HAP-1 (cell line): ENCODE measurements at regions not wholly inside any gene's neighbourhood (a gene's known extent, or its start where the extent isn't known, plus 50 kb on each side); places are given as distances from the start of the nearest gene placed in this dataset.

Experiments
- DNase-seq, 2 experiments: peaks; one replicate each; pipeline ENCODE4 v3.0.0-alpha.2; 2016 to 2020; ENCODE audit warnings: low spot score in 2 of 2
- H3K27me3 ChIP-seq: fragments of 250-450 bp; sonication (Bioruptor Pico); 2 replicates; pipeline ENCODE4 v1.5.1; 2020; ENCODE audit warnings: low read depth, mild to moderate bottlenecking, moderate library complexity
- H3K36me3 ChIP-seq: fragments of 250-450 bp; sonication (Bioruptor Pico); replicated peaks from 2 replicates; pipeline ENCODE4 v1.5.1; 2020; ENCODE audit warnings: mild to moderate bottlenecking
- H3K4me1 ChIP-seq: fragments of 250-450 bp; sonication (Bioruptor Pico); 2 replicates; pipeline ENCODE4 v1.5.1; 2020; ENCODE audit warnings: mild to moderate bottlenecking
- H3K4me3 ChIP-seq: fragments of 250-450 bp; sonication (Bioruptor Pico); 2 replicates; pipeline ENCODE4 v1.5.1; 2020; ENCODE audit warnings: mild to moderate bottlenecking, moderate library complexity
- H3K9me3 ChIP-seq: fragments of 250-450 bp; sonication (Bioruptor Pico); 2 replicates; pipeline ENCODE4 v1.5.1; 2020; ENCODE audit warnings: mild to moderate bottlenecking, moderate library complexity
- in situ Hi-C: fragments of 300-500 bp; cut with MboI; formaldehyde crosslinking; loops from 3 replicates; pipeline ENCODE4 v1.14.3; 2020; ENCODE audit warnings: low sequenced_read_pairs, inconsistent platforms, mixed read lengths

DNA sequence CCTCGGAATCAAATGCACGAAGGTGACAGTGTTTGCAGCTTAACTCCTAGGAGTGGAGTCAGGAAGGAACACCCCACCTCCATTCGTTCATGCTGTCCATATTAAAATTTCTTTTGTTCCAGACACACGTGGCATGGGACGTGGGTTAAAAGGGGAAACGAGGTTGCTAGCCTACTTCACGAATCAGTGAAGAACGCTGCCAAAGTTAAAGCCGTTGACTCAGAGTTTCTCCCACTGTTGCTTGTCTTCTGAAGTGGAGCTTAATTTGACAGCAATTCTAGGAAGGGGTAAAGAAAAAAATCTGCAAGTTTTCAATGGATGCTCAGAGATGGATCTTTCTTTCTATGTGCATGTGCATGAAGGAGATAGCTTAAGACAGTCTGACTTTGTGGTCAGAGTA is 499.1 kb downstream of the CD83 start:
- H3K9me3 ChIP-seq, result no peaks in the 10 kb centered on the region; the same call in 1 of the 2 replicates
- no peak overlapping the region for H3K4me3 ChIP-seq
- in situ Hi-C loops, result no loop called here
- no peaks in the 10 kb centered on the region for H3K27me3 ChIP-seq
- no peaks in the 10 kb centered on the region for H3K36me3 ChIP-seq
- H3K4me1 ChIP-seq, result no peaks in the 10 kb centered on the region
- no peak for DNase-seq

DNA sequence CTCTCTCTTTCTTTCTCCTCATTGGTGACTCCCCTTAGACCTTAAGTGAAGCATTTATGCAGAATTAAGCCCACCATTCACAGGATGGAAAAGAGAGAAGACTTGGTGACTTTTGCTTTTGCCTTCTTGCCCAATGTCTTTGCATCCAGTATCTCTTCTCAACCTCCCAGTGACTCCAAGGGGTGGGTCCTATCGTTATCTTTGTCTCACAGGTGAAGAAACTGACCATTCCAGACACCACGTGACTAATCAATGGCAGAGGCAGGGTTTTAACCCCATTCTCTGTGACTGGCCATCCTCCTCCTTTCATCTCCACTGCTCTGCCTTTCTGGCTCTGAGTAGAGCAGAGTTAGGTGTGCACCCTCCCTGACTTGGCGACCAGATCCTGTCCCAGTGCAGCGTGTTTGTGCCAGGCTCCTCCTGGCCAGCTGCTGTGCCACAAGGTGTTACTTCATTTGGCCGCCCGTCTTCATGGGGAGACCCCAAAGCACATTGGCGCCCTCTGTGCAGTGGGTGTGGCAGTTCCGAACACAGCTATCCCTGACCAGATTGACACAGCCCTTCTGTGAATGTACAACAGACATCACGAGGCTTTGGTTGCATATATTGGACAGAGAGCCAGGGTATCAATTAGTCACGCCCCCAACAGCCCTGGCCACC is 501.3 kb downstream of the CD83 start:
- Histone ChIP-seq H3K36me3 (no peaks in the 10 kb centered on the region), H3K27me3 (no peaks in the 10 kb centered on the region), H3K9me3 (no peaks in the 10 kb centered on the region; the same call in 1 of the 2 replicates), H3K4me3 (no peak overlapping the region), H3K4me1 (no peaks in the 10 kb centered on the region)
- in situ Hi-C loops, result no loop called here
- no peak for DNase-seq

DNA sequence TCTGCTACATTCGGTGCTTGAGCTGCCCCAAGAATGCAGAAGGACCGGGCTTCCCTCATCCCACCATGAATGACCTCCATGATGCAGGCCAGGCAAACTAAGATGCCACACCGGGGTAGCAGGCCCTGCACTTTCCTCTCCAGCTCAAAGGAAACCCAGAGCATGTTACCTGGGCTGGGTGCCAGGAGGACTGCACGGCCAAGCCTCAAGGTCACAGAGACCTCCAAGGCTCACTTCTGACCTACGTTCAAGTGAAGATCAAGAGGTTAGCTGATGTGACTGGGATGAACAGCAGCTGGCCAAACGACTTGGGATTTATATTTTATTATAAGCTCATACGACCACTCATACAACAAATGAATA is 501.8 kb downstream of the CD83 start:
- no peak for DNase-seq

DNA sequence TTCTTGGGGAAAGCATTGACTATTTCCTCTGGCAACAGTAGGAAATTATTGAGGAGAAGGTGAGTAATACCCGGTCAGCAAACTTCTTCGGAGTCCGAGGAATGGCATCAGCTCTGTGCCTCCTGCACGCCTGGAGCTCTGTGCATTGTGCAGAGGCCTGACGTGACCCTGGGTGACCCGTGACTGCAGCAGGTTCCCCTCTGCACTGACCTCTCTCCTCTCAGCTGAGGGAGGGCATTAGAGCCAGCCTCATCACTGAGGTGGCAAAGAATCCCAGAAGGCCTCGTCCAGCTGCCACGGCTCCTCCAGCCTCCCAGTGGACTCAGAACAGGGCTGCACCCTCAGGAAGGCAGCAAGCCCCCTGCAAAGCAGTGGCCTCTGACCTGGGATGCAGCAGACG is 502.9 kb downstream of the CD83 start:
- H3K4me1 ChIP-seq, result no peaks in the 10 kb centered on the region
- in situ Hi-C loops, result no loop called here
- H3K36me3 ChIP-seq, result no peaks in the 10 kb centered on the region
- no peak for DNase-seq
- no peak overlapping the region for H3K4me3 ChIP-seq
- H3K9me3 ChIP-seq, result no peaks in the 10 kb centered on the region; the same call in 1 of the 2 replicates
- no peaks in the 10 kb centered on the region for H3K27me3 ChIP-seq

More for the DNA sequence above, 501.8 kb downstream of the CD83 start:
- Histone ChIP-seq H3K9me3 (no peaks in the 10 kb centered on the region; the same call in 1 of the 2 replicates), H3K4me1 (no peaks in the 10 kb centered on the region), H3K27me3 (no peaks in the 10 kb centered on the region), H3K4me3 (no peak overlapping the region), H3K36me3 (no peaks in the 10 kb centered on the region)
- in situ Hi-C loops, result no loop called here

DNA sequence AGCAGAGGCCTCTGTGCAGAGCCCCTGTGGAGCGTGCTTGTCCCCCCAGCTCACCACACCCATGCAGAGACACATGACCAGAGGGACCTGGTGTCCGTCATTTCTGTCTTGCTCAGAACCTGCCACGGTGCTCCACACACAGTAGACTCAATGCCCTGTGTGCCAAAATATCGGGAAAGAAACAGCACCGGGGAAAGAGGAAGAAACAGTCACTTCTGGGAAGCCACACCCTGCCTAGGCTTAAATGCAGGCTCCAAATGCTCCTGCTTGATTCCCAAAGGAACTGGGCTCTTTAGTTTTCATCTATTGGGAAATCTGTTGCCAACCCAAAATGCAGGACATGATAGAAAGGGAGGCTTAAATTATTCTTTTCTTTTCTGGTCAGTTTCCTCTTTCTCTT is 503.9 kb downstream of the CD83 start:
- no peaks in the 10 kb centered on the region for H3K4me1 ChIP-seq
- H3K27me3 ChIP-seq, result no peaks in the 10 kb centered on the region
- no peak for DNase-seq
- in situ Hi-C loops, result no loop called here
- no peak overlapping the region for H3K4me3 ChIP-seq
- no peaks in the 10 kb centered on the region for H3K9me3 ChIP-seq
- no peaks in the 10 kb centered on the region for H3K36me3 ChIP-seq

DNA sequence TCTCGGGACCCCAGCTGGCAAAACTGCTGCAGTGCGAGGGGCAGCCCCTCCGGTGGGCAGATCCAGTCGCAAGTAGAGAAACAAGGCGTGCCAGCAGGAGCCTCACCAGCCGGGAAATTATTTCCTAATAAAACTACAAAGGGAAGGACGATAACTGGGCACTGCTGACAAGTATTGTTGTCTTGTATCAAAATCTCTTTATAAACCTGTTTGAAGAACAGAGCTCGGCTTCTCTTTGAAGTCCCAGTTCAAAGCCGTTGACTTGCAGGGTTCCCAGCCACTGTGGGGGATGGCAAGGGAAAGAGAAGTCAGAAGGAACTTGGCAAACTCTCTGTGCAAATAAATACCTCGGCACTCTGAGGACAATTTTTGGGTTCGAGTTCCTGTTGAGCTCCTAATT is 504.5 kb downstream of the CD83 start:
- Histone ChIP-seq H3K27me3 (no peaks in the 10 kb centered on the region), H3K9me3 (no peaks in the 10 kb centered on the region), H3K4me1 (no peaks in the 10 kb centered on the region), H3K4me3 (no peak overlapping the region), H3K36me3 (no peaks in the 10 kb centered on the region)
- in situ Hi-C loops, result no loop called here
- no peak for DNase-seq

DNA sequence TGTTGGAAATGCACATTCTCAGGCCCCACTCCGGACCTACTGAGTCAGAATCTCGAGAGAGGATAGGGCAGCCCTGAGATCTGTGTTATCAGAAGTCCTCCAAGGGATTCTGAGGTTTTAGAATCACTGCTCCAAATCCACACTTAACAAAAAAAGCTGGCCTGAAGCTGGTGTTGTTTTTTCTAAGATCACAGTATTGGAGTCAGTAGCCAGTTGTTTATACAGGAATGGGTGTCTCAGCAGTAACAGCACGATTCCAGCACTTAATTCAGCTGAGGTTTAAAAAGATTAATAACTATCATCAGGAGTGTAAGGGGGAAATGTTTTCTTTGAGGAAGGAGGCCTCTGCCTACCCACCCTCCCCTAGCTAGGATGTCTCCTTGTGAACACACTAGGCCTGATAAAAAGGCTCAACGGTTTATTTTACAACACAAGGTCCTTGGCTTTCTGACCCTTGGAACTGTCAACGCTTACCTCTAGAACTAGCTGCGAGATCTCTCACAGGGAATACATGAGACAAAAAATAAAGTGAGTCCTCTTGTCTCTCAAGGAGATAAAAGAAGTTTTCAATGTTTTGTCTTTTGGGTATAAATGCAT is 505.4 kb downstream of the CD83 start:
- Histone ChIP-seq H3K36me3 (no peaks in the 10 kb centered on the region), H3K4me3 (no peak overlapping the region), H3K9me3 (no peaks in the 10 kb centered on the region), H3K4me1 (no peaks in the 10 kb centered on the region), H3K27me3 (no peaks in the 10 kb centered on the region)
- no peak for DNase-seq
- in situ Hi-C loops, result no loop called here

DNA sequence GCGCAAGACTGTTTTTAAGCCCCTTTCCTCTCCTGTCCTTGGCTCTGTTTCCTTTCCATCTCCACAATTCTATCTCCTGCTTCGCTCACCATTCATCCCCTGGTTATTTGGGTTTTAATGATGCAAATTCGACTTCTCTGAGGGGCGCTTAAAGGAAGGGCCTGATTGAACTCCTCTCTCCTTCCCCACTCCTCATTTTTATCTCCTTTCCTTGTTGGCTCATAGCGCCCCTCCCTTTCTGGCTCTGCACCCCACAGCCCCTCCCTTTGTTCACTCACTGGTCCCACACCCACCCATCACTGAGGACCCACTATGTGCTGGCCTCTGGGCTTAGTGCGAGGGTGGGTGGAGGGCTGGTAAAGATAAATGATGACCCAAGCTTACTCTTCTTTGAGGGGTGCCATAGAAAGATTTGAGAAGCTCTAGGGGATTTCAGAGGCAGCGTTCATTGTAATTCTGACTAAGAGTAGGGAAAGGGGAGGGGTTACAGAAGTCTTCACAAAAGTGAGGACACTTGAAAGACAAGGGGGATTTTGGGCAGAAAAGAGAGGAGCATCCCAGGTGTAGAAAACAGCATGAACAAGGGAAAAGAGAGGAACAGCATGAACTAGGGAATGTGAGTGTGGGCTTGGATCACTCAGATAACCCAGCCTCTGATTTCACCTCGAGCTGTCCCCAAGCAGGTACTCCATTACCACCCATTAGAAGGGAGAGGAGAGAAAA is 507.8 kb downstream of the CD83 start:
- Histone ChIP-seq H3K36me3 (no peaks in the 10 kb centered on the region), H3K27me3 (no peaks in the 10 kb centered on the region), H3K4me3 (no peak overlapping the region), H3K4me1 (no peaks in the 10 kb centered on the region), H3K9me3 (no peaks in the 10 kb centered on the region)
- DNase-seq, result no peak
- in situ Hi-C loops, result no loop called here

DNA sequence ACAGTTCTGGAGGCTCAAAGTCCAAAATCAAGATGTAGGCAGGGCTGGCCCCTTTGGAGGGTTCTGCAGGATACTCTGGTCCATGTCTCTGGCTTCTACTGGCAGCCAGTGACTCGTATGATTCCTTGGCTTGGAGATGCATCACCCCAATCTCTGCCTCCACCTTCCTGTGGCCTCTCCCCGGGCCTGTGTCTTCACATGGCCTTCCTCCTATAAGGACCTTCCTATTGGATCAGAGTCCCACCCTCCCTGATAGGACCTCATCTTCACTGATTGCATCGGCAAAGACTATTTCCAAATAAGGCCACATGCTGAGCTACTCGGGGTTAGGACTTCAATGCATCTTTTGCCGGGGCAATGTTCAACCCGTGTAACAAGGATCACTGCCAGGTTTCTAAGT is 509.0 kb downstream of the CD83 start:
- Histone ChIP-seq H3K4me1 (no peaks in the 10 kb centered on the region), H3K36me3 (no peaks in the 10 kb centered on the region), H3K9me3 (no peaks in the 10 kb centered on the region), H3K27me3 (no peaks in the 10 kb centered on the region), H3K4me3 (no peak overlapping the region)
- no peak for DNase-seq
- in situ Hi-C loops, result no loop called here

DNA sequence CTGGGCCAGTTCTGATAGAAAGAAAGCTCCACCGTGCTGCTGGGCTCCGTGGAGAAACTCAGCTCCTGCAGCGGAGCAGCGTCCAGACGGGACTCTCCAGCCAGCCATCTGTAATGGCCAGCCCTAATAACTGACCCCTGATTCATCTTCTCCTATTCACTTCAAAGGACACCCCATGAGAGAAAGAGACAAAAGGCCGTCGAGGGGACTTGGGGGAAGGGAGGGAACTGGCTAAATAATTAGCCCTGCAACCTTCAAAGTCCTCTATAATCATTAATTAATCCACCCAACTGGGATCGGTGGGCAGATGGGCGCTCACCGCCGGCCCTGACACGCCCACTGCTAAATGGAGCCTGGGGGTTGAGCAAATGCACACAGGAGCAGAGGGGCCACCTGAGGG is 512.4 kb downstream of the CD83 start:
- in situ Hi-C loops, result no loop called here
- Histone ChIP-seq H3K9me3 (no peaks in the 10 kb centered on the region), H3K27me3 (no peaks in the 10 kb centered on the region), H3K4me1 (no peaks in the 10 kb centered on the region), H3K36me3 (no peaks in the 10 kb centered on the region), H3K4me3 (no peak overlapping the region)
- DNase-seq, result no peak

DNA sequence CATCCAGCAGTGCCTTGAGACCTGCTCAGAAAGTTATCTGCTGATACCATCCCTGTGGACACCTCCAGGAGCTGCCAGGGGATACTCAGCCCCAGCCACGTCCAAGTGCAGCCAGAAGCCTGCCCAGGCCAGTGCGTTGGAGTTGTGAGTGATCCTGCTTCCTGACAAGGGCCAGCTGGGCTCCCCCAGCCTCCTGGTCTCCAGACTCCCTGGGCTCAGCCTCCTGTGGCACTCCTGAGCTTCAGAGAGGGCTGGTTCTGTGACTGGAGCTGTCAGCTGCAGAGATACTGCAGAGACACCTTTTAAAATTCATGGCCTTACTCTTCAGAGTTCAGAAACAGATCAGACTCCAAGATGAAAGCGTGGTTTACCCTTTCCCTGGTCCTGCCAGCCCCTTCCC is 515.9 kb downstream of the CD83 start:
- Histone ChIP-seq H3K9me3 (no peaks in the 10 kb centered on the region), H3K4me1 (peaks cover 1% of the 10 kb centered on the region), H3K36me3 (no peaks in the 10 kb centered on the region), H3K4me3 (no peak overlapping the region), H3K27me3 (no peaks in the 10 kb centered on the region)
- no peak for DNase-seq
- in situ Hi-C loops, result no loop called here

DNA sequence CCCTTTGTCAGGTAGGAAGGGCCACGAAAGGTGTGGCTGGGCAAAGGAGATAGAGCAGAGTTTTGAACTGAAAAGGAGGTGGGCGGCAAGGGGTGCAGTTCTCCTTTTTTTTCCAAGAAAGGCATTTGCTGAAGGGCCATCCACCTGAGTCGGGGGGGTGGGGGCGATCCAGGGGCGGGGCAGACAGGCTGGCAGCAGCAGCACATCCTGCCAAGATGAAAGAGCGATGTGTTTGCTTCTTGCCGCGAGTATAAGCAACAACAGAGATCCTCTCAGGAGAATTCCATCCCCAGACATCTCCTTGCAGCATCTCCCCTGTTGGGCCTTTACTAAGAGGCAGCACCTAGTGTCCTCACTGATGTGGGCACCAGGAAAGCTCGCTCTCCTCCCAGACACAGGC is 516.5 kb downstream of the CD83 start:
- Histone ChIP-seq H3K36me3 (no peaks in the 10 kb centered on the region), H3K4me3 (no peak overlapping the region), H3K27me3 (no peaks in the 10 kb centered on the region), H3K9me3 (no peaks in the 10 kb centered on the region), H3K4me1 (peaks cover 7% of the 10 kb centered on the region)
- in situ Hi-C loops, result no loop called here
- no peak for DNase-seq

DNA sequence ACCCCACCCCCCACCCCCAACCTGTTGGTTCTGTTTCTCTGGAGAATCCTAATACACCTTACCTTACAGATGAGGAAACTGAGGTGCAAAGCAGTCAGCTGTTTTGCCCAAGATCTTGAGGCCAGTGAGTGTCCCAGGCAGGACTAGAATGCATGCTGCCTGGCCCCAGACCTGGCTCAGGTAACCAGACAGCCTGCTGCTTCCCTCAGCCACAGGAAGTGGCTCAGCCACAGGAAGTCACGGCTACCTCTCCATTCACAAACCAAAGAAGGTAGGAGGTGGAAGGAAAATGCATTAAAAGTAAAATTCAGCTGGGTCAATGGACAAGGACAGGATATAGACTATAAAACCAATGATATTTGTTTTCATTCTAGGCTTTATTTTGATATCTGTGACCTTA is 517.6 kb downstream of the CD83 start:
- no peak for DNase-seq
- Histone ChIP-seq H3K9me3 (no peaks in the 10 kb centered on the region), H3K4me3 (no peak overlapping the region), H3K36me3 (no peaks in the 10 kb centered on the region), H3K4me1 (peaks cover 18% of the 10 kb centered on the region), H3K27me3 (no peaks in the 10 kb centered on the region)
- in situ Hi-C loops, result no loop called here

DNA sequence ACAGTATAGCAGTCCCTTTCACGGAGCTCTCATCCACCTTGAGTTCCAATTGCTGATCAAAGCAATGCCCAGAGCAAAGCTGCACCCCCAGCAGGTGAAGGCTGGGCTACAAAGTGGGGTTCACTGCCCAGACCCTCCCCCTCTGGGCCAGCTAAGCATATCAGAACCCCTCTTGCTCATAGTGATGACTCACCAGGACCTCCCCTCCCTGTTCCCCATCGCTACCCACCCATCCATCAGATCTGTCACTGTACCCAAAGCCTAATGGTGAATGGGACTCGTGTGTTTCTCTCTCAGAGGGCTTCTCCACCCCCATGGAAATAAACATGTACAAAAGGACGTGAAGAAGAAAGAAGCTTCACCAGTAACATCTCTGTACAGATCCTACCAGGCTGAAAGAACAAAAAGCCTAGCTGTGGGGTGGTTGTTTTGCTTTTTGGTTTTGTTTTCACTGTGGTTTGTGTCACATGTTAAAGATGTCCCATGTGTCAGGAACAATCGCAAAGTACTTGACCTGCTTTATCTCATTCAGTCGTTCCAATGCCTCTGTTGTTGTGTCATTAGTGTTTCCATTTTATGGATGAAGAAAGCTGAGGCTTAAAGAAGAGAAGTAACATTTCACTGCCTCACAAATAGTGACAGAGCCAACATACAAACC is 518.5 kb downstream of the CD83 start:
- Histone ChIP-seq H3K4me3 (no peak overlapping the region), H3K4me1 (peaks cover 22% of the 10 kb centered on the region)
- in situ Hi-C loops, result no loop called here

More for the DNA sequence above, 518.5 kb downstream of the CD83 start:
- H3K36me3 ChIP-seq, result no peaks in the 10 kb centered on the region
- no peak for DNase-seq
- H3K27me3 ChIP-seq, result no peaks in the 10 kb centered on the region
- no peaks in the 10 kb centered on the region for H3K9me3 ChIP-seq
